NCI-H1694 (cell line): ENCODE measurements at regions not wholly inside any gene's neighbourhood (a gene's known extent, or its start where the extent isn't known, plus 50 kb on each side); places are given as distances from the start of the nearest gene placed in this dataset.
"Not testable (repeated sequence)": the region's sequence is repeated elsewhere in the genome, so short reads cannot be mapped to it uniquely, and the experiment has no call there.

Source experiments
- DNase-seq: peaks from one replicate; lab custom pipeline; 2025; lab: John Stamatoyannopoulos, UW

GRCh38 chr3:150242220-150242936 is 165.7 kb upstream of the TSC22D2 start:
- DNase-seq, result no peak

DNA sequence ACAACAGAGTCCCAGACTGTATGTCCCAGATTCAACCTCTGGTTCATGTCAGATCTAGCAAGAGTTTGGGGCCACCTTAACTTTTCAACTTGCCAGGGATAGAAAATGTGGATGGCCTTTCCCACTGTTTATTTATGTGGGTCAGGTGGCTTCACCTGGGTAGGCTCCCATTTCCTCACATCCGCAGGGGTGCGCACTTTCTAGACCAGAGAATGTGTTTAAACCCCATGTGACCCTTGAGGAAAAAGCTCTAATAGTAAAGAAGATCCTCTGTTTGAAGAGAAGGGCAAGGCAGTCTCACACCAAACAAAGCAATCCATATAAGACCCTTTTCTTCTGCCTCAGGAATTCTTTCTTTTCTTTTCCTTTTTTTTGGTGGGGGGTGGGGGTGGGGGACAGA is 167.2 kb upstream of the TSC22D2 start:
- DNase-seq, result no peak

DNA sequence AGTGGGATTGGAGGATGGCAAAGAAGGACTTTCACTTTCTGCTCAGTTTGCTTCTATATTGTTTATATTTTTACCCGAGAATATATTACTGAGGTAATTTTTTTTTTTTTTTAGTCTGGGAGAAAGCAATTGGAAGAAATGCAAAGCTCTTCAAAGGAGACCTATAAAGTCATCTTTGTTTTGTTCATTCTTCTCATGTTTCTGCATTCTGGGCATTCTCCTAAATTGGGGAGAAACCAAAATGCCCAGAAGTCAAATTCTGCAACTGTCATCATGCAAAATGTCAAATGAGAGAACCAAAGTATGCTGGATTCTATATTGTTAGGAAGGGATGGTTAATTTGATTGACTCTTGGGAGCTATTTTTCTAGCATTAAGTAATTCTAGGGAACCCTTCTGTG is 168.3 kb upstream of the TSC22D2 start:
- no peak for DNase-seq

DNA sequence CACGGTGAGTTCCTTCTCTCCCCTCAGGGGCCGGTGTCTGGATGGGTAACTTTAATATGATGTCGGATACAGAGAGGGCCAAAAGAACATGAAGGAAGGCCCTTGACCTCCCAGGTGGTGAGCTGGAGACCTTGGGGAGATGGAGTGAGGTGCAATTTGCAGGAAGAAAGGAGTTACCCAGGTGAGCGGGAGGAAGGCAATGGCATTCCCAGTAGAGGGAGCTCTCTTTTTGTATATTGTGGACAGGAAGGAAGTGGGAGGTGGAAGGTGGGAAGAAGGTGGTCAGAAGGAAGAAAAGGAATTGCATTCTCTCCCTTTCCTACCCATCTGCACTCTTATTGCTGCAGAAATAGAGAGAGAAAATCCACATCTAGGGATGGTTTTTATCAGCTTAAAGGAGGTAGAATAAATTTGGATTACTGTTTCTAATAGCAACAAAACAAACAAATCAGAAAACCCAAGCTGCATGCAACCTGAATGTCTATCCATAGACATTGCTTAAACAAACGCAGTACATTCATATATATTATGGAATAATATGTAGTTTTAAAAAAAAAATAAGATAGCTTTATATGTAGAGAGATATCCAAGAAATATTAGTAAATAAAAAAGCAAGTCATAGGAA is 169.0 kb upstream of the TSC22D2 start:
- DNase-seq, result peak; percentile 28

DNA sequence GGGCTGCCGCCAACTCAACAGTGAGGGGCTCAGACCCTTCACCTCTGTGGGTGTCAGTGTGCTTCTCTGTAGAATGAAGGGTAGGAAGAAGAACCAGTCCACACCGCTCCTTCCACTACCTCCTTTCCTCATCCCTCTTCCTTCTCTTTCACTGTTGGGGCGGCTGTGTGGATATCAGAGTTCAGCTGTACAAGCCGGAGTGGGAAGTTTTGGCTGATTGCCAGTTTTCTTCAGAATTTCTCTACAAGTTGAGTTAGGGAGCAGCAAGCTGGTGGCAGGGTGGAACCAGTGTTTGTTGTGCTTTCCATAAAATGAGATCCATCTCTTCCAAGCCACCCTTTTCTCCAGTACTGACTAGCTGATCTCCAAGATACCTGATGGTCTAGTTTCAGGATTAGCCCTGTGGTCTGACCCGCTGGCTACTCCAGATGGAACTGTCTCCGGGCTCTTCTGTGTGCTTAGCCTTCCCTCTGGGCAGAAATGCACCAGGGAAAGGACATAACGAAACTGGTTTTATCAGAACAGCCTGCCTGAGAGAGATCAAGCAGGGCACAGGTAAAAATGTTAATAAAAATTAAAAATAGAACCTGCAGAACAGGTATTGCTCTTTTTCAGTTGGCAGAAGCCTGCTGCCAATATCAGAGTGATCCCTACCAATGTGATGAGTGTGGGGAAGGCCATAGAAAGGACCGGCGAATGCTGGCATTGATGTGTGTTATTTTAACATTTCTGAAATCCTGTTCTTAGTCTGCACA is 169.9 kb upstream of the TSC22D2 start:
- no peak for DNase-seq

DNA sequence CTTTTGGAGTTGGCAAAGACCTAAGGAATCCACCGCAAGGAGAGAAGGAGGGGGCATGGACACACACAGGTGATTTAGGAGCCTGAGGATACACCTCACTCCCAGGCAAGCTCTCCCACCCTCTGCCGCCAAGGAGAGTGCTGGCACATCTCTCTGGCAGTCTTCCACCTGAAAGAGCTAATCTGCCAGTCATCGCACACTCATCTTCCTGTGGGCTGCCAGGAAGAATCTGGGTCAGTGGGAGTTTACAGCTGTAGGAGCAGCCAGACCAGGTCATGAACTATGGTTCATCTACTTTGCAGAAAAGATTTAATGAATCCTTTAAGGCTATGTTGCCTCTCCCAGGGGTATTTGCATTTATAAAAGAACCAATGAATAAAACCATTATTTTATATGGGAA is 170.6 kb upstream of the TSC22D2 start:
- DNase-seq, result no peak

GRCh38 chr3:150236316-150237082 is 171.6 kb upstream of the TSC22D2 start:
- no peak for DNase-seq

DNA sequence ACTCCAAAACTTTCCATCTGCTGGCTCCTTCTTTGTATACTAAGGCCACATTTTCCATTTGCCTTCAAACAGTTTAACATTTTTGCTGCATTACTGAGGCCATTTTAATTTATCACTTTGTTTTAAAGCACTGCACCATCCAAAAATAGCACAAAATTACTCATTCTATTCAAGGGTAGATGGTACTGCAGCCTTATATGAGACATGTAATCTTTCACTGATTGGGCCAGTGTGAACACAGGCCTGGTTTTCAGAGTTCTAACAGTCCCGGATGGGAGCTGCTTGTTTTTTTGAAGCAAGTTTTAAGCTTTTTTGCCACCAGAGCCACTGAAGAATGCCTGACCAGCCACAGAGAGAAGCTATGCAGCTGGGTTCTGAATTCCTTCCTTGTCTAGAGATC is 172.3 kb upstream of the TSC22D2 start:
- DNase-seq, result no peak

- DNase-seq, result no peak
Measured at GRCh38 chr3:150232992-150233451, 175.1 kb upstream of the TSC22D2 start.

- no peak for DNase-seq
Measured at GRCh38 chr3:150230037-150230436, 178.1 kb upstream of the TSC22D2 start.

GRCh38 chr3:150228626-150229025 is 179.5 kb upstream of the TSC22D2 start:
- DNase-seq, result not testable (repeated sequence)

GRCh38 chr3:150227839-150228238 is 180.3 kb upstream of the TSC22D2 start:
- peak; percentile 81 for DNase-seq

- DNase-seq, result no peak
Measured at GRCh38 chr3:150225986-150226385, 182.1 kb upstream of the TSC22D2 start.

- DNase-seq, result no peak
Measured at GRCh38 chr3:150223558-150223957, 184.5 kb upstream of the TSC22D2 start.

DNA sequence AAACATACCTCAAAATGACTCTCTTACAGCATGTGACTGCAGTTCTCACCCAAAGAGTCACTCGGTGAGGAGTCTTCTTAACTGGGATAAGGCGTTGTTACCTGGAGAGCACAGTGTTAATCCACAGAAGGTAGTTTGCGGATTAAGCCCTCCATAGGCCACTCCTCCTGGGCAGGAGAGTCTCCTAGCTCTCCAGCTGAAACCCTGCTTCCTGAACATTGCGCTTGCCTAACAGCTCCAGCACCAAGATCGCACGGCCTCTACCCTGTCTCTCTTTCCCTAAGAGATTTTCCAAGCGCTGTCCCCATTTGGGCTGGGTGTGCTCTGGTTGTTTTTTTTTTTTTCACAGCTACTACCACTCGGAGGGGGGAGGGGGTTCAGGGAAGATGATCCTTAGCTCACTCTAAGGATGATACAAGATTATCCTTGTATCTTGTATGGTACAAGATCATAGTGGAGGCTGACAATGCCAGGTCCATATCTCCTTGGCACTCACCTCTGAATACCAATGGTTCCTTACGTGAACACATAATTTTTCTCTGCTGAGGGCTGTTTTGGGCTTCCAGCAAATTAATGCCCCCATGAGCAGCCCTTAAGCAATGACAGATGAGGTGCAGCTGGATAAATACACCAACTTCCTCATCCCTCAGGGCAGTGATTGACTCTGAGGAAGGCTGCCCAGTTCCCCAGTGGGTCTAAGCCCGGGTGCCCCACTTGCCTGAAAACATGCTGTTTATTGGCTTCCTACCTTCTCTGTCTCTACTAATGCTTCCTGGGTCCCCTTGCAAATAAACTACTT is 185.2 kb upstream of the TSC22D2 start:
- DNase-seq, result no peak

DNA sequence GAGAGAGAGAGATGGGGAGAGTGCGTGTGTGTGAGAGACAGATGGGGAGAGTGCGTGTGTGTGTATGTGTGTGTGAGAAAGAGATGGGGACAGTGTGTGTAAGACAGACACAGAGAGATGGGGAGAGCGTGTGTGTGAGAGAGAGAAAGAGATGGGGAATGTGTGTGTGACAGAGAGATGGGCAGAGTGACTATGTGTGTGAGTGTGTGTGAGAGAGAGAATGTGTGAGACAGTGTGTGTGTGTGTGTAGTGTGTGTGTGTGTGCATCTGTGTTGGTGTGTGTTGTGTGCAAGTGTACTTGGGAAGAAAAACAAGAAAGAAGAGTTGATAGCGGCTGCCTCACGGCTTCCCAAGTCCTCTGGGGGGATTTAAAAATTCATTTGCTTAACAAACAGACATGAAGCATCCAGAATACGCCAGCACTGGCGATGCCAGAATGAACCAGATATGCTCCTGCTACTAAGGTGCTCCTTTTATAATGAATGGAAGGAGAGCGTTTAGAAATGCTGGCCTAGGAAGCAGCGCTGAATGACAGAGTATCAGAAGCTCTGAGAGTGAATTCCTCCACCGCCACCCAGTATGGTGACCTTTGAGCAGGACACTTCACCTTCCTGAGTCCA is 186.1 kb upstream of the TSC22D2 start:
- DNase-seq, result no peak

GRCh38 chr3:150220799-150221198 is 187.3 kb upstream of the TSC22D2 start:
- no peak for DNase-seq

- DNase-seq, result no peak
Measured at GRCh38 chr3:150220041-150220440, 188.1 kb upstream of the TSC22D2 start.

- no peak for DNase-seq
Measured at GRCh38 chr3:150218841-150219240, 189.3 kb upstream of the TSC22D2 start.

GRCh38 chr3:150218236-150218635 is 189.9 kb upstream of the TSC22D2 start:
- DNase-seq, result no peak

DNA sequence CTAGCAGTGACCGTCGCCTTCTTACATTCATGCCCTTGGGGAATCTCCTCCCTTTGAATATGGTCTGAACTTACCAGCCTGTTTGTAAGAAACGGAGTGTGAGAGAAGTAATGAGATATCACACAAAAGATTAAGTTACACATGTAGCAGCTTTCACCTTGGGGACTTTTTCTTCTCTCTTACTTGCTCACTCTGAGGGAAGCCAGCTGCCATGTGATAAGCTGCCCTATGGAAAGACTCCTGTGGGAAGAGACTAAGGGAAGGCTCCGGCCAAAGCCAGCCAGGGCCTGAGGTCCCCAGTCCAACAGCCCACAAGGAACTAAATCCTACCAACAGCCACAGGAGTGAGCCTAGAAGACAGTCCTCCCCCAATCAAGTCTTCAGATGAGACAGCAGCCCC is 190.4 kb upstream of the TSC22D2 start:
- DNase-seq, result no peak
